IPS-18c (cell line): ENCODE measurements at regions not wholly inside any gene's neighbourhood (a gene's known extent, or its start where the extent isn't known, plus 50 kb on each side); places are given as distances from the start of the nearest gene placed in this dataset.

ENCODE experiments used
- H3K4me3 ChIP-seq: 2 replicates; pipeline ENCODE4 v1.7.0; 2013; ENCODE audit warnings: low read depth, mild to moderate bottlenecking, low read length, moderate library complexity; ENCODE audit not compliant: insufficient read depth
- H3K9me3 ChIP-seq: one replicate; pipeline ENCODE4 v1.6.1; 2013; ENCODE audit warnings: mild to moderate bottlenecking, low read length, moderate library complexity; ENCODE audit not compliant: control insufficient read depth, insufficient read depth

DNA sequence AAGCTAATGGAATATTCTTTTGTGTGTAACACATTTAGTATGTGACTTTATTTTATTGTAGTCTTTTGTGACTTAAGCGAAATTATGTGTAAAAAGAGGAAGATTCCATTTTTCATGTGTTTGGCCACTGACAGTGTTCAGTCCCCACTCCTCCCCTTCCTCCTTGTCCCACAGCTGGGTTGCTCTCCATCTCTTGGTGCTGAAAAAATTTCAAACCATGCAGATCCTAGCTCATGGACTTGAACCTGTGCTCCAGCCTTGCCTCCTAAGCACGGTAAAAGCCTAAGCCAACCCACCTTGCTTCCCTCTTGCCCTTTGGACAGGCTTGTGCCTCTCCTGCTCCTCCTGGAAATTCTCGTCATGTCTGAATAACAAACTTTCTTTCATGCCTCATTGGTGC, 2008.5 kb upstream of the TENM3 start:
- no peak overlapping the region for H3K4me3 ChIP-seq
- no peaks in the 10 kb centered on the region for H3K9me3 ChIP-seq

DNA sequence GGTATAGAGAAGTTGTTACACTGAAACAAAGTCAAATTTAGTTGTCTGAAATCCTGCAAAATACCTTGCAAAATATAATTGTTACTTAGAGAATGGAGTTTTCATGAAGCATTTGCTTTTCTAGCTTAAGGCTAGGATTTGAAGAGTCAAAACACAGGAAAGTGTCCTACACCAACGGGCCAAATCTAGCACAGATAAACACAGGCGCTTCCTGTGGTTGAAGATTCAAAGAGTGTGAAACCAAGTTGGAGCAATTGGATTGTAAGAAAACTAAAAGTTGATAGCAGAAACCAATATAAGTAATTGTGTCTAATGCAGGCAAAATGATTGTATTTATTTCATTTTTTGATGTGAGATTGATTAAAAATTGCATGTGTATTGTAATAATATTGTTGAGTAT, 2002.5 kb upstream of the TENM3 start:
- no peaks in the 10 kb centered on the region for H3K9me3 ChIP-seq
- no peak overlapping the region for H3K4me3 ChIP-seq

DNA sequence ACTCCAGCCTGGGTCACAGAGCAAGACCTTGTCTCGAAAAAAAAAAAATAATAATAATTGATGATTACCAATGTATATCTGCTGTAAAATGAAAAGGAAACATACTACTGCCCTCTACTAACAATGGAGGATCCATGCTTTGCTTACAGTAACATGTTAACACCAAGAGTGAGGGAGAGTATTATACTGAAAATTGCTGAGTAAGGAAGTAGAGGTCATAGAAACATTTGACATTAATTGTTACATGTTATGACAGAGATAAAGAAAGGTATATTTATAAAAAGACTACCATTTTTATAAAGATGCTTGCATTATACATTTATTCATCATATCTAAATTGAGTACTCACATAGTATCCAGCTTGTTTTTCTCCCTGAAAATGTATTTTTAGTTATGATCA, 1989.8 kb upstream of the TENM3 start:
- Histone ChIP-seq H3K9me3 (no peaks in the 10 kb centered on the region), H3K4me3 (no peak overlapping the region)

DNA sequence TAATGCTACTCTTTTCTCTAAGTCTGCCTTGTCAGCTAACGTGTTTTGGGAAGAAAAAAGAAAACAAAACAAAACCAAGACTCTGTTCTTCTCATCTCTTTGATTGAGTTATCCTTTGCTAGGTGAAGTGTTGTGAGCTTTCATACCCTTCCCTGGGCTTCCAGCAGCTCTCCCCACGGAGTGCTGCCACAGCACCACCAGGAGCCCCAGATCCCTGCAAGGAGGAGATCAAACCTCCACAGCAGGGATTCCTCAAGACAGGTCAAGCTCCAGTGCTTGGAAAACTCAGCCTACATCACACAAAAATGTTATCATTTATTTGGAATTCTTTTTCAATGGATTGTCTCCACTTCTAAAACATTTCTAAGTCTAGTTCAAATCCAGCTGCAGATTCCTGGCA, 1981.9 kb upstream of the TENM3 start:
- H3K4me3 ChIP-seq: no peak overlapping the region
- no peaks in the 10 kb centered on the region for H3K9me3 ChIP-seq

DNA sequence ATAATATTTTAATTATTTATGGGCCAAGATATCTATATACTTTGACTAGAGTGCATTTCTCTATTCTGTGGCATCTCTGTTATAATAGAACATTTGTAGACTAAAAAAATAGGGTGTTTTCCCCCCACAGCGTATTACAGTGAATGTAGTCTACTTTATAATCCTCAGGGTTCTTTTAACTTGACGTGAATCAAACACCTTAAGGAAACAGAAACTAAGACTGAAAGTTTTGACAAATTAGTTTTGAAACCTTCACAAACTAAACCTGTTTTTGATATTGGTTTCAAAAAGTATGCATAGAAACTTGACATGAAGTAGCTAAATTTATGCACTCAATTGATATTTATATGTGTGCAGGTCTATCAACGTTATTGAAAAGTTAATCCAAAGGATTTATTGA, 1963.1 kb upstream of the TENM3 start:
- H3K9me3 ChIP-seq: no peaks in the 10 kb centered on the region
- no peak overlapping the region for H3K4me3 ChIP-seq

DNA sequence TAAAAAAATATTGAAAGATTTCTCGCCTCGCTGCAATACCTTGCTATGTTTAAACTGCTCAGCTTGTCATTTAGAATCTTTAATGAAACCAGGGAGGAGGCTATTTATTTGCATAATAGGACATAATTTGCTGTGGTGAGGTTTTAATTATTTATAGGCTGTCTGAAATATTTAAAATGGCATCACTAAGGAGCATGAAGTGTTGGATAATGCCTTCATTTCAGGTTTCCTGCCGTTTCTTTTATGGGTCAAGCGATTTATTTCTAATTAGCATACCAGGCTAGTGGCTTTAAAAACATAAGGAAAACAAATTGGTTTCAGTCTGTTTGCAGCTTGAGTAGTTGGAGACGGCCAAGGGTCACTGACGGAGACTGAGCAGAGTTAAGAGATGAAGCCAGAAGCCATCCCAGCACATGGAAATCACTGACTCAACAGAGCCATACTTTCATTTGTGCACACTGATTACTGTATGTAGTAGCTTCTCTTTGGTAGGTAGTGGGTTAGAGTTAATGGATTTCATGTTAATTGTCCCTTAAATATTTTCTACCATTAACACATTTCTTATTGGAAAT, 1962.4 kb upstream of the TENM3 start:
- H3K4me3 ChIP-seq: no peak overlapping the region

DNA sequence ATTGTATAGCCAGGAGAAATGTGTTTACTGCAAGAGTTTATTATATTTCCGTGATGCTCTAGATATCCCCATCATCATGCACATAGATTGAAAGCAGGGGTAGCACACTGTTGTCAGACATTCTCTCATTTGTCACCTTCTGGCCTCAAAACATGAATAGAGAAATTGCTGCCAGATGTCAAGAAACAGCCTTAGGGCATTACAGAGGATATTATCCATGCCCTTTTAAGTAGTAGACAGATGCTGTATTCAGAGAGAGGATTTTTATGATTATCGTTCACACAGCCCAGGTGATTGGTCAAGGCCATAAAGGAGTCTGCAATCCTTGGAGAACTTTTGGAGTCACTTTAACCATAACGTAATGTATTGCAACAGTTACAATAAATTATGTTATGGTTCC, 1961.5 kb upstream of the TENM3 start:
- Histone ChIP-seq H3K9me3 (no peaks in the 10 kb centered on the region), H3K4me3 (no peak overlapping the region)

More for the DNA sequence above, 1962.4 kb upstream of the TENM3 start:
- H3K9me3 ChIP-seq: no peaks in the 10 kb centered on the region

DNA sequence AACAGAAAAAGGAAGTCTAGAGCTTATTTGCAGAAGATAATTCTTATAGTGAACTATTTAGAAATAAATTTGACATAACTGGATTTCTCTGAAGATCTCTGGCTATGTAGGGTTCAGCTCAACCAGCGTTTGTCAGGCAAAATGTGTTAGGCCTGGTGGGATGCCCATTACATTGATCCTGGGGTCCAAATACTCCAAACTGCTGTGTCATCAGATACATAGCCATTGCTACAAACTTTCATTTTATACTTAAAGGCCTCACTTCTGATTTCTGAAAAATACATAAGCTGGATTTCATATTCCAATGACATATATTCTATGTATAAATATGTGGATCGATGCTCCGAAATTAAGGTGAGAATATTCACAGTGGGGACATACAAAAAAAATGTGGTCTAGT, 1958.9 kb upstream of the TENM3 start:
- Histone ChIP-seq H3K4me3 (no peak overlapping the region), H3K9me3 (no peaks in the 10 kb centered on the region)

DNA sequence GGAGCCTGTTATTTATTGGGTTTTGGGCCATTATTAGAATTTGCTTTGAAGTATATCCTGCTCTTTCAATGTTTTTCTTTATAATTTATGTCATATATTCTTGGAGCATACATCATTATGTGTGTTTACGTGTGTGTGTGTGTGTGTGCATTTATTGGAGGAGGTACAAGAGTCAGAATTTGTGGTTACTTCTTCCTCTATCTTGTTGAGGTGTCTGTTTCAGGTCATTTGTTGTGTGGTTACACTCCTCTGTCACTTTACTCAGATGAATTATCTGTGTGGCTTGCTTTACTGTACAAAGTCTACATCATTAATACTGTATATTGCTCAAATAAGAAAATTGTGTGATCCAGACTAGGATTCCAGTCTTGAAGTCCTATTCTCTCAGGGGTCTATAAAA, 1957.4 kb upstream of the TENM3 start:
- Histone ChIP-seq H3K4me3 (no peak overlapping the region), H3K9me3 (no peaks in the 10 kb centered on the region)

DNA sequence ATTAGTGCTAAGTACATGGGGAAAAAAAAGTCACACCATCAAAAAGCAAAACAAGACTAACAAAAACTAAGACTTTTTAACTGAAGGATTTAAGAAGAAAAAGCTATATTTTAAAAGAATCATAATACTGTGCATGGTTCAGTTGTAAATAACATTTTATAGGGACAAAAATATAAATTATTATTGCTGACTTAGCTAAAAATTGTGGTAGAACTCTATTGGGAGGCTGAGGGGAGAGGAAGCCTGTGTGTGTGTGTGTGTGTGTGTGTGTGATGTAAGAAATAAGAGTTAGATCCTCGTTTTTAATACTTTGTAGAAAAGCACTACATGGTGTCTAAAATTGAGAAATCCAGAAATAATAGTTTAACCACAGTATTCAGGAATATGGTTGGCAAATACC, 1950.9 kb upstream of the TENM3 start:
- Histone ChIP-seq H3K4me3 (no peak overlapping the region), H3K9me3 (no peaks in the 10 kb centered on the region)

DNA sequence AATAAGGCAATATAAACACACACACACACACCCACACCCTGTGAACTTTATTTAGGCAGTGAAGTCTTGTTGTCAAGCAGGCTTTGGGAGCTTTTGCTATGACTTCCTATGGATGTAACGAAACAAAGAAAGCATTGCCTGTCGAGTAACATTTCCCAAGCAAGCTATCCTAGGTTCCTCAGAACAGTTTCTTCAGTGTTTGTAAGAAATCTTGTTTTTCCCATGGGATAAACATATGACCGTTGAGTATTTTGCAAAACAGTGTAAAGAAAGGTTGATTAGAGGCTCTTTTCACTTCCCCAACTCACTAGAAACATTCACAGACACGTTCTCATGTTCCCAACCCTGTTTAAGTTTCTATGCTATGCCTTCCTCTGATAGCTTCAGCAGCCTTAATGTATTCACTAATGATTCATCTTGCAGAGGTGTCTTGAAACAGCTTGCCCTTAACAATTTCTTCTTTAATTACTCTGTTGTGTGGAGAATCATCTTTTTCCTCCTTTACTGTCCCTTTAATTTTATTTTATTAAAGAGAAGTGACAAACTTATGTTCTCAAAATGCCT, 1947.1 kb upstream of the TENM3 start:
- no peaks in the 10 kb centered on the region for H3K9me3 ChIP-seq
- no peak overlapping the region for H3K4me3 ChIP-seq

DNA sequence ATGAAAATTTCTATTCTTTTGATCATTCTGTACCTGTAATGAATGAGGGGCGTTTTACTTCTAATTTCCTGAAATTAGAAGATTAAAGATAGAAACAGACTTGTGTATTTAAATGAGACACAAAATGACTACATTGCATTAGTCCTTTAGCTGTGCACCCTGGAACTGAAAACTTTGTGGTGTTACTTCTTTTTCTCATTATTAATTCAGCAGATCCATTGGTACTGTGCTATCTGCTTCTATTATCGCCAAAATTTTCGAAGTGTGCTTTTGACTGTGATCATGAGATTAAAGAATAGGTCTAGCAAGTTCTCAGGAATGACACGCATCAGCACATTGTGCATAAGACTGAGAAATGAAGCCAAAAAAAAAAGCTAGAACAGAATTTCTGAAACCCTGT, 1938.9 kb upstream of the TENM3 start:
- Histone ChIP-seq H3K9me3 (no peaks in the 10 kb centered on the region), H3K4me3 (no peak overlapping the region)

DNA sequence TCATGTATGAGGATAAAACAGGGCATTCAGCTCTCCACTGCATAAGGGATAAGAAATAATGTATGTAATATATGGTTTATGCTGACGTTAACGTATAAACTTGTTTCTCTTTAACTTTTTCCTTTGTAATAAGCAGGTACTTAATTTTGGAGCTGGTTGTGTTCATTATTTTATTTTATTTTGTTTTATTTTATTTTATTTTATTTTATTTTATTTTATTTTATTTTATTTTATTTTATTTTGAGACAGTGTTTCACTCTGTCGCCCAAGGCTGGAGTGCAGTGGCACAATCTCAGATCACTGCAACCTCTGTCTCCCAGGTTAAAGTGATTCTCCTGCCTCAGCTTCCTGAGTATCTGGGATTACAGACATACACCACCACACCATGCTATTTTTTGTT, 1932.6 kb upstream of the TENM3 start:
- Histone ChIP-seq H3K4me3 (no peak overlapping the region), H3K9me3 (no peaks in the 10 kb centered on the region)

DNA sequence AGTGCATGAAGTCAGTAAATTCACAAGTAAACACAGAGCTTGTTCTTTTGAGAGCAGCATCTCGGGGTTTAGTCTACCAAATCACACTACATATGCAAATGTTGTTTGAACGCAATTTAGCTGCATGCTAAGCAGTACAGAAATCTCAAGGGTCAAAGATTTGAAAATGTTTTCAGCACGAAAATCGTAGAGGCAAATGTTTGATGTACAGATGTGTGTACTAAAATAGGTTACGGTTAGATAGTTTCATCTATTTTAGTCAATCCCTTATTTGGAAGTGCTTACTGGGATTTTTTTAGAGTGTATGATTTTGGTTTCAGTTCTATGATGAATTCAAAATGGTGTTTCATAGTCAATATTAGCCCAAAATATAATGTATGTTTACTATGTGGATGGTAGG, 1928.2 kb upstream of the TENM3 start:
- Histone ChIP-seq H3K9me3 (no peaks in the 10 kb centered on the region), H3K4me3 (no peak overlapping the region)

DNA sequence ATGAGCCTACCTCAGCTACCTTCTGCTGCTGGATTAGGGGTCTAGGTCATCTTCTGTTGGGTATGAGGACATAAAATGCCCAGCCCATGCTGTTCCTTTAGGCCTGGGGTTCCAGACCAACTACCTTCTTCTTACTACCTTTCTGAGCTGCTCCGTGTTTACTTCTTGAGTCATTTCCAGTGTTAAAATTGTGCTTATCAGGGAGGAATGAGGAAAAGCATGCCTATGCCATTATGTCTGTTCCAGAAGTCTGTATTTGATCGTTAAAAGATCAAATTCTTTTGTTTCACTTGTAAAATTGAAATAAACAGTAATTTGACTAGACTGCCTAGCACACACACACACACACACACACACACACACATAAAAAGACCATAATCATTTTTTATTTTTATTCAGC, 1912.7 kb upstream of the TENM3 start:
- H3K4me3 ChIP-seq: no peak overlapping the region
- no peaks in the 10 kb centered on the region for H3K9me3 ChIP-seq

DNA sequence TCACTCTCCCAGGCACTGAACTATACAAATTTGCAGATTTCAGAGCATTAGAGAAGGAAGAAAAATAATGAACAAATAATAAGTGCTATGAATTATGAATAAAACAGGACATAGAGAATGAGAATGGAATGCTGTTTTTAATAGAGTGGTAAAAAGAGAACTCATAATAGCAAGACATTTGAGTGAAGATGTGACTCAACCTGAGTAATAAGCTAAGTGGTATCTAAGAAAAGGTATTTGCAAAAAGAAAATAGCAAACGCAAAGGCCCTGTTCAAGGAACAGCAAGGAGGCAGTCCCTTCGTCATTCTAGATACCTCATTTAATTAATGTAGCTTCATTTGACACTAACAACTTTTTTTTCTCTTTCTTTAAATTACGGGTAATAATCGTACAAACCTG, 1910.0 kb upstream of the TENM3 start:
- H3K4me3 ChIP-seq: no peak overlapping the region
- no peaks in the 10 kb centered on the region for H3K9me3 ChIP-seq

DNA sequence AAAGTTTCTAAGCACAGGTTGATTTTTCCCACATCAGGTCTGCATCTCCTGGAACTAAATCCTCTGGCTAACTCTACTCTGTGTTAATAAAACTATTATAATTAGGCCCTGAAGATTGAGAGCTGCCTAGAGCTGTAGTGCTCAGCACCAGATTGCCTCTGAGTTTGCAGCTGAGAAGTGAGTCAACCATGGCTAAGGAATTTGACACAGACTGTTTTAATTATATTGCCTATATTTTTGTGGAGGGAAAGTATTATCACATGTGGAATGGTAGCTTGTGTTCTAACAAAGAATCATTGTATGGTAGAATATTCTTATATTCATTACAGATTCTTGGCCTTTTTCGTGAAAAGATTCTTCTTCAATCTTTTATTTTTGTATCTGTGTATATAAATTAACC, 1907.6 kb upstream of the TENM3 start:
- Histone ChIP-seq H3K9me3 (no peaks in the 10 kb centered on the region), H3K4me3 (no peak overlapping the region)

DNA sequence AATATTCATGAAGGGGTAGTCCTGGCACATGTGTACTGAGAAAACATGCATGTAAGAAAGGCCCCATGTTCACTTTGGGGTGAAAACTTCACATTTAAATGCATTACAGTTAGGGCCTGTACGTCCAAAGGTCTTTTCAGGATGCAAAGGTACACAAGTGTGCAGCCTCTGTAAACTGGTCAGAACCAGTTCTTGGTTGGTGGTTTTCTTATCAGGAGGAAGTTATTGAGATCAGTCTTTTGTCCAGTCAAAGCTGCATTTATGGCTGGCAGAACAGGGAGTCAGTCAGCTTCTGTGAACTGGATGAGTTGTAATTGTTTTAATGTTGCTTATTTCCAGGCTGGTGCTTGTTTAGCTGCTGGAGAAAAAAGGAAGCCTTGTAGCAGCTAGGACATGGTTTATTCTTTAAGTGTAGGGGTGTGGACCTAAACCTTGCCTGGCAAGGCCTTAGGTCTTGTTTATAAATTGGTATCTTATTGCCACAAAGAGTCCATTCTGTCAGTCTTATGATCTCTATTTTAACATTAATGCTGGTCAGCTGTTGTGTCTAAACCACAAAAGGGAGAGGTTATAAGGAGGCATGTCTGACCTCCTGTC, 1906.6 kb upstream of the TENM3 start:
- no peak overlapping the region for H3K4me3 ChIP-seq
- no peaks in the 10 kb centered on the region for H3K9me3 ChIP-seq

DNA sequence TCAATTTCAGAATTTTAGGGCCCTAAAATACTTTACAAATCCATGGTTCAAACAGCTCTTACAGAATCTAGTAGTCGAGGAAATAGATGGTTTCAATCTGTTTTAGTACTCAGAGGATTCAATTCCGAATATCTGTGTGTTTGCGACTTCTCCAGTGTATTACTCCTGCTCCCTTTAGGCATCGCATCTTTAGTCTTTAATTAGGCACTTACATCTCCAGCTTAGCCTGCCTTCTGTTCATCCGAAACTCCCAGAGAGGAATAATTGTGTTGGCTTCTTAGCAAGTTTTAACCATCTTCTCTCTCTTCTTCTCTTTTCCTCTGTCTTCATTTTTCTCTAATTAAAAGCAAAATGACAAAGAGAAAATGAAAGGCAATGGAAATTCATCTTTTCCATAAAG, 1901.3 kb upstream of the TENM3 start:
- no peaks in the 10 kb centered on the region for H3K9me3 ChIP-seq

More for the DNA sequence above, 1901.3 kb upstream of the TENM3 start:
- no peak overlapping the region for H3K4me3 ChIP-seq
